ENCODE measurements at regions not wholly inside any gene's neighbourhood (a gene's known extent, or its start where the extent isn't known, plus 50 kb on each side); places are given as distances from the start of the nearest gene placed in this dataset.

GRCh38 chr10:105834261-105835059 is 1193.4 kb downstream of the SORCS3 start:
- ChIA-PET POLR2A (no interaction called here), CTCF (no interaction called here)
- no peak for TF ChIP-seq CTCF (IDR thresholded peaks at IDR 0.05; ENCODE audit: insufficient read depth, low read depth, low read length)
- H3K36me3 ChIP-seq (ENCODE audit: control insufficient read depth, insufficient read depth, low read length), result no peaks in the 10 kb centered on the region
- no peak overlapping the region for H3K4me3 ChIP-seq (ENCODE audit: low read depth, low read length)
- no peaks in the 10 kb centered on the region for H3K27me3 ChIP-seq (ENCODE audit: control insufficient read depth, insufficient read depth, low read length)
- no peak for DNase-seq (ENCODE audit: low read depth)

GRCh38 chr10:105827133-105827532 is 1186.0 kb downstream of the SORCS3 start:
- POLR2A ChIA-PET, result no interaction called here
- DNase-seq (ENCODE audit: low read depth), result no peak
- Histone ChIP-seq H3K27me3 (ENCODE audit: control insufficient read depth, insufficient read depth, low read length) (no peaks in the 10 kb centered on the region), H3K36me3 (ENCODE audit: control insufficient read depth, insufficient read depth, low read length) (no peaks in the 10 kb centered on the region), H3K4me3 (ENCODE audit: low read depth, low read length) (no peak overlapping the region)
- CTCF ChIA-PET, result interaction anchor here (0.8 kb wide), 1 partner anchor 14 kb away, joined by 4 read pairs; no protein-coding TSS in a partner anchor
- TF ChIP-seq CTCF (IDR thresholded peaks at IDR 0.05; ENCODE audit: insufficient read depth, low read depth, low read length), result no peak

GRCh38 chr10:105807935-105808587 is 1167.0 kb downstream of the SORCS3 start:
- no peak for DNase-seq (ENCODE audit: low read depth)
- ChIA-PET CTCF (no interaction called here), POLR2A (no interaction called here)
- H3K4me3 ChIP-seq (ENCODE audit: low read depth, low read length), result no peak overlapping the region
- H3K27me3 ChIP-seq (ENCODE audit: control insufficient read depth, insufficient read depth, low read length), result no peaks in the 10 kb centered on the region
- H3K36me3 ChIP-seq (ENCODE audit: control insufficient read depth, insufficient read depth, low read length), result no peaks in the 10 kb centered on the region
- TF ChIP-seq CTCF (IDR thresholded peaks at IDR 0.05; ENCODE audit: insufficient read depth, low read depth, low read length), result no peak

- Histone ChIP-seq H3K4me3 (ENCODE audit: low read depth, low read length) (no peak overlapping the region), H3K36me3 (ENCODE audit: control insufficient read depth, insufficient read depth, low read length) (no peaks in the 10 kb centered on the region), H3K27me3 (ENCODE audit: control insufficient read depth, insufficient read depth, low read length) (no peaks in the 10 kb centered on the region)
- POLR2A ChIA-PET, result no interaction called here
- DNase-seq (ENCODE audit: low read depth), result no peak
- no peak for TF ChIP-seq CTCF (IDR thresholded peaks at IDR 0.05; ENCODE audit: insufficient read depth, low read depth, low read length)
- CTCF ChIA-PET, result no interaction called here
These were observed 1162.1 kb downstream of the SORCS3 start for GRCh38 chr10:105803206-105803605.

GRCh38 chr10:105800641-105801040 is 1159.6 kb downstream of the SORCS3 start:
- Histone ChIP-seq H3K36me3 (ENCODE audit: control insufficient read depth, insufficient read depth, low read length) (no peaks in the 10 kb centered on the region), H3K4me3 (ENCODE audit: low read depth, low read length) (no peak overlapping the region), H3K27me3 (ENCODE audit: control insufficient read depth, insufficient read depth, low read length) (no peaks in the 10 kb centered on the region)
- CTCF ChIA-PET, result no interaction called here
- no peak for DNase-seq (ENCODE audit: low read depth)
- no peak for TF ChIP-seq CTCF (IDR thresholded peaks at IDR 0.05; ENCODE audit: insufficient read depth, low read depth, low read length)
- POLR2A ChIA-PET, result no interaction called here
